GM12864 (cell line): ENCODE measurements at regions not wholly inside any gene's neighbourhood (a gene's known extent, or its start where the extent isn't known, plus 50 kb on each side); places are given as distances from the start of the nearest gene placed in this dataset.

ENCODE experiments used
- DNase-seq: peaks from one replicate; pipeline ENCODE4 v3.0.0-alpha.2; 2011; ENCODE audit warnings: low read depth
- H3K4me3 ChIP-seq: 2 replicates; pipeline ENCODE4 v1.5.1; 2011; ENCODE audit warnings: mild to moderate bottlenecking, low read depth, low read length, control low read depth
- TF ChIP-seq, protein P1 (sequence below): IDR thresholded peaks from 2 replicates; pipeline ENCODE4 v1.5.1; 2011; ENCODE audit warnings: low read depth, mild to moderate bottlenecking, moderate library complexity, low read length, control low read depth, inconsistent platforms; ENCODE audit errors: missing control alignments

DNA sequence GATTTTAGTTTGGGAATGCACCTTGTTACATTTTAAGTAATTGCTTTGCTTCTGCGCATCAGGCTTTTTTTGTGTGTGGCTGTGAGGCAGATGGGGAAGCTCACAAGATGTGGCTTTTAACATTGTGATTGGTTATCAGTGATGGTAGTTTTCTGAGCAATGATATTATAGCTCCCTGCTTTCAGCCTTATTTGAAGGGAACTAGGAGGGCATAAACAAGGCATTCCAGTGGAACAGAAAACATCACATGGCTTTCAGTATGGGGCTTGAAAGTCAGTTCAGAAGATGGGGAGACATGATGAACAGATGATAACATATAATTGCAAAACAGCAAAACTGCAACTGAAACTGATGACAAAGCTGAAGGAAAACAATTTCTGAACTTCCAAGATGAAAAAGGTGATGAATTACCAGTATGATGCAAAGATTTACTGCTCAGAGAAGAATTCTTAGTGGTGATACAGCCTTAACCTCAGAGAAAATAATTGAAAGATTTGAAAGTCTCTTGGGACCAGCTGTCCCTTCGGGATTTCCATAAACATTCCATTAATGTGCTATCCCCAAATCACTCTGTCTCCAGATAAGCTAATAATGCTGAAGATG is 439.7 kb downstream of the RND3 start:
- TF ChIP-seq, protein P1, sequence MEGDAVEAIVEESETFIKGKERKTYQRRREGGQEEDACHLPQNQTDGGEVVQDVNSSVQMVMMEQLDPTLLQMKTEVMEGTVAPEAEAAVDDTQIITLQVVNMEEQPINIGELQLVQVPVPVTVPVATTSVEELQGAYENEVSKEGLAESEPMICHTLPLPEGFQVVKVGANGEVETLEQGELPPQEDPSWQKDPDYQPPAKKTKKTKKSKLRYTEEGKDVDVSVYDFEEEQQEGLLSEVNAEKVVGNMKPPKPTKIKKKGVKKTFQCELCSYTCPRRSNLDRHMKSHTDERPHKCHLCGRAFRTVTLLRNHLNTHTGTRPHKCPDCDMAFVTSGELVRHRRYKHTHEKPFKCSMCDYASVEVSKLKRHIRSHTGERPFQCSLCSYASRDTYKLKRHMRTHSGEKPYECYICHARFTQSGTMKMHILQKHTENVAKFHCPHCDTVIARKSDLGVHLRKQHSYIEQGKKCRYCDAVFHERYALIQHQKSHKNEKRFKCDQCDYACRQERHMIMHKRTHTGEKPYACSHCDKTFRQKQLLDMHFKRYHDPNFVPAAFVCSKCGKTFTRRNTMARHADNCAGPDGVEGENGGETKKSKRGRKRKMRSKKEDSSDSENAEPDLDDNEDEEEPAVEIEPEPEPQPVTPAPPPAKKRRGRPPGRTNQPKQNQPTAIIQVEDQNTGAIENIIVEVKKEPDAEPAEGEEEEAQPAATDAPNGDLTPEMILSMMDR, result no peak
- no peak overlapping the region for H3K4me3 ChIP-seq
- DNase-seq, result no peak

DNA sequence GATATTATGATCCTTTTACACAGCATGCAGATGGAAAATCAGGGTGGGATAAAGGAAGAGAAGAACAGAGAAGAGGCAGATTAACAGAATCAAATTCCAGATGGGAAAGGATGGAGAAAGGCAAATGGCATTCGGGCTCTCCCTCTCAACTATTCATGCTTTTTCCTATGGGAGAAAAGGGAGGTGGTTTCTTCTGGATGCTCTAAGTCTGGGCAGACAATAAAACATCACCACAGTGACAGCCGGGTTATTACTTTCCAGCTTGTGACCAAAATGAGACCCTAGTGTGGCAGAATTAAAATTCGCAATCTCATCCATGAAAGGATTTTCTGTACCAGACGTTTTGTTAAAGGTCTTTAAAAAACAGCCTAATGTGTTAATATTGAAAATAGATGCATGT is 440.7 kb downstream of the RND3 start:
- TF ChIP-seq, protein P1, result no peak
- DNase-seq, result no peak
- H3K4me3 ChIP-seq, result no peak overlapping the region

DNA sequence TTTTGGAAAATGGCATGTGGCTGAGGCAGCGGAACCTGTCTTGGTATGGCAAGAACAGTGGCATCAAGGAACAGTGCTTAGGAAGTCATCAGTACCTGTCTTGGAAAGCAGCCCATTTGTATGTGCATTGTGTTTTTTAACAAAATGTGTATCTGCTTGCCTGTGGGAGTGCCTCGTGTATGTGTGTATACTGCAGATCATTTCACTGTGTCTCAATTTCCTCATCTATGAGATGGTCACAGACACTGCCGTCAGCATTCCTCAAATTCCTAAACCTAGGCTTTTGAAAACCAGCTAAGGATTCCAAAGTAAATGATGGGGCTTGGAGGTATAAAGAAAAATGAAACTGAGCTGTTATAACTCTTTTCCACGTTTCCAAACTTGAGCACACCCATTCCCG is 441.3 kb downstream of the RND3 start:
- TF ChIP-seq, protein P1, result no peak
- DNase-seq, result no peak
- H3K4me3 ChIP-seq, result no peak overlapping the region

DNA sequence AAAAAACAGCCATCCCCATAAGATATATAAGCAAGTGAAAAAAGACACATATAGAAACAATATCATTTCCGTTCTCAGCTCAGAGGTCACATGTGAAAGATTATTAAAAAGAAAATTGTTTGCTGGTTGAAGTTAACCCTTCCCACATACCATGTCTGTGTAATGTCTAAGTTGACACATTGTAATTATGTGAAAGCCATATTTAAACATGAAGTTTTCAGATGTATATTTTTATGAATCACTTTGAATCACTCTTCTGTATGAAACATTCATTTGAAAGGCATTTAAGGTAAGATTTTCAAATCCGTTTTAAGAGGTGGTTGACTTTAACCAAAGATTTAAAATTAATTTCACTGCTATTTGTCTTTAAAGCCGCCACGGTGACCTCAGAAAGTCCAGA is 441.9 kb downstream of the RND3 start:
- TF ChIP-seq, protein P1, result no peak
- H3K4me3 ChIP-seq, result no peak overlapping the region
- no peak for DNase-seq

DNA sequence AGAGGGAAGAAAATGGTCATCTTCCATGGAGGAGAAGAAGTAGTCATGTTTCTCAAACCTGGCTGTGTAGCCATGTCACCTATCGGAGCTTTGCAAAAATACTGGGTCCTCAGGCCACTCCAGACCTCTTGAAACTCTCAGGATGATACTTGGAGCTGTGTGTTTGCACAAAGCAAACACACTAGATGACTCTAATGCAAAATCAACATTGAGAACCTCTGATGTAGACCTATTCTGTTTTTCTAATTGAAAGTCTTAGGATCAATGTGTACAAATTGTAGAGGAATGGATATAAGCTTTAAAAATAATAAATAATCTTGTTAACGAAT is 444.3 kb downstream of the RND3 start:
- H3K4me3 ChIP-seq, result no peak overlapping the region
- no peak for DNase-seq
- TF ChIP-seq, protein P1, result no peak

DNA sequence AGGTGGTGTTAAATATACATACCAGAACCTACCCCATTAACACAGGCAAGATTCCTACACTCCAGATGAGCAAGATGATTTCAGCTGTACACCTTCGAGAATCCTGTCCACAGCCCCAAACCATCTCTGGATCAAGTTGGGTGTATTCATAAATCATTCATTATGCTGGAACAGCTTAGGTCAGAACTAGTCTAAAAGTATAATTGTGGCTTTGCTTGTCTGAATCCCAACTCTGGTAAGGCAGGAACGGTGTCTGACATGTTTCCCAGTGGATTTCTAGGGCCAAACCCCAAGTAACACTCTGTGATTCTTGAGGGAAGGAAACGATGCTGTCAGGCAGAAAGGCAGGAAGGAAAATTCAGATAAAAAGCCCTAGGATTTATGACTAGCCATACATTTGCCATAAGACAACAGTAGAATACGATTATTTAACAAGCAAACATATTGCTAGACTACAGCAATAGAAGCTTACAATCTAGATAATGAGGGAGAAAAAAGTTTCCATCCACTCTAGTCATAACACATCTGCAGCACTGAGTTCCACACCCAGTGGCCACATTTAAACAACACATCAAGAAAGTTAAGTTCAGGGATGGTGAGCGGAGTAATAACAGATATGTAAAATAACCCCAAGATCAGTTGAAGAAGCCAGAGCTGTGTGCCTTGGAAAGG is 444.8 kb downstream of the RND3 start:
- DNase-seq, result no peak
- no peak overlapping the region for H3K4me3 ChIP-seq
- TF ChIP-seq, protein P1, result no peak
